D721Med (cell line): ENCODE measurements at regions not wholly inside any gene's neighbourhood (a gene's known extent, or its start where the extent isn't known, plus 50 kb on each side); places are given as distances from the start of the nearest gene placed in this dataset.
"Not testable (repeated sequence)": the region's sequence is repeated elsewhere in the genome, so short reads cannot be mapped to it uniquely, and the experiment has no call there.

Source experiments
- DNase-seq: peaks from one replicate; pipeline ENCODE4 v3.0.0; 2011; ENCODE audit warnings: low spot score; ENCODE audit not compliant: insufficient read length
- FAIRE-seq: peaks from 2 replicates; lab custom pipeline; 2011; peaks lifted over from hg19 to GRCh38; lab: Jason Lieb, UNC
- CTCF ChIP-seq: IDR thresholded peaks from 2 replicates; pipeline ENCODE4 v1.5.1; 2012; ENCODE audit warnings: mild to moderate bottlenecking, control low read depth; ENCODE audit not compliant: insufficient read depth; ENCODE audit errors: missing control alignments

- no peak for FAIRE-seq
- DNase-seq, result no peak
- TF ChIP-seq CTCF, result no peak
These were observed 261.7 kb downstream of the ETV1 start for GRCh38 chr7:13727751-13728150.

- not testable (repeated sequence) for FAIRE-seq
These were observed 261.0 kb downstream of the ETV1 start for GRCh38 chr7:13728430-13728829.

GRCh38 chr7:13731643-13732042 lies 257.8 kb downstream of the ETV1 start:
- no peak for DNase-seq
- TF ChIP-seq CTCF, result no peak
- FAIRE-seq, result no peak

More at GRCh38 chr7:13728430-13728829, 261.0 kb downstream of the ETV1 start:
- not testable (repeated sequence) for DNase-seq

- FAIRE-seq (no peak), DNase-seq (no peak)
- no peak for TF ChIP-seq CTCF
These were observed 251.9 kb downstream of the ETV1 start for GRCh38 chr7:13737563-13737962.

- TF ChIP-seq CTCF, result no peak
- no peak for FAIRE-seq
These were observed 247.3 kb downstream of the ETV1 start for GRCh38 chr7:13742126-13742525.

GRCh38 chr7:13742811-13743210 lies 246.7 kb downstream of the ETV1 start:
- peak; percentile 42 for TF ChIP-seq CTCF
- FAIRE-seq (no peak), DNase-seq (no peak)

More at GRCh38 chr7:13742126-13742525, 247.3 kb downstream of the ETV1 start:
- no peak for DNase-seq

- FAIRE-seq (no peak), DNase-seq (no peak)
- TF ChIP-seq CTCF, result no peak
These were observed 246.2 kb downstream of the ETV1 start for GRCh38 chr7:13743226-13743625.

GRCh38 chr7:13745530-13745929 lies 243.9 kb downstream of the ETV1 start:
- FAIRE-seq (no peak), DNase-seq (no peak)
- no peak for TF ChIP-seq CTCF
